ENCODE measurements at regions not wholly inside any gene's neighbourhood (a gene's known extent, or its start where the extent isn't known, plus 50 kb on each side); places are given as distances from the start of the nearest gene placed in this dataset.

- no peak for TF ChIP-seq CTCF (IDR thresholded peaks at IDR 0.05)
- no peak for TF ChIP-seq EP300 (IDR thresholded peaks at IDR 0.05)
These were observed 137.5 kb downstream of the FSCB start for GRCh38 chr14:44369401-44370123.
